ENCODE measurements at regions not wholly inside any gene's neighbourhood (a gene's known extent, or its start where the extent isn't known, plus 50 kb on each side); places are given as distances from the start of the nearest gene placed in this dataset. TPM values are rescaled to one million over a fixed set of nuclear protein-coding genes. Genes with fewer than 3 reads are reported as not detected.

Small RNA genes lying in the stretch of these regions (small RNA-seq; reads per million reads assigned to genes)
- gene RF00334, result not detected
